HG03571 (cell line): ENCODE measurements at regions not wholly inside any gene's neighbourhood (a gene's known extent, or its start where the extent isn't known, plus 50 kb on each side); places are given as distances from the start of the nearest gene placed in this dataset.

Source experiments
- ATAC-seq: cut with Tn5 transposase; IDR thresholded peaks from one replicate; pipeline ENCODE4 v1.9.1; 2021; ENCODE audit not compliant: unreplicated experiment

GRCh38 chr13:59566561-59566960 is 597.2 kb downstream of the DIAPH3 start:
- no peak for ATAC-seq

- no peak for ATAC-seq
Measured at GRCh38 chr13:59568306-59568705, 595.4 kb downstream of the DIAPH3 start.

- ATAC-seq, result no peak
Measured at GRCh38 chr13:59570204-59570603, 593.5 kb downstream of the DIAPH3 start.

- ATAC-seq, result no peak
Measured at GRCh38 chr13:59584101-59584500, 579.6 kb downstream of the DIAPH3 start.

- ATAC-seq, result no peak
Measured at GRCh38 chr13:59584761-59585670, 578.7 kb downstream of the DIAPH3 start.

- ATAC-seq, result no peak
Measured at GRCh38 chr13:59587030-59587429, 576.7 kb downstream of the DIAPH3 start.

- ATAC-seq, result no peak
Measured at GRCh38 chr13:59587971-59588716, 575.6 kb downstream of the DIAPH3 start.

- no peak for ATAC-seq
Measured at GRCh38 chr13:59588717-59589067, 575.0 kb downstream of the DIAPH3 start.

GRCh38 chr13:59601993-59602392 is 561.7 kb downstream of the DIAPH3 start:
- ATAC-seq, result no peak

GRCh38 chr13:59603646-59604045 is 560.1 kb downstream of the DIAPH3 start:
- ATAC-seq, result no peak

- ATAC-seq, result no peak
Measured at GRCh38 chr13:59607172-59607571, 556.6 kb downstream of the DIAPH3 start.

- no peak for ATAC-seq
Measured at GRCh38 chr13:59607780-59608233, 555.9 kb downstream of the DIAPH3 start.

GRCh38 chr13:59609421-59609820 is 554.3 kb downstream of the DIAPH3 start:
- ATAC-seq, result no peak
